GM12878 (cell line): ENCODE measurements at regions not wholly inside any gene's neighbourhood (a gene's known extent, or its start where the extent isn't known, plus 50 kb on each side); places are given as distances from the start of the nearest gene placed in this dataset.
"Not testable (repeated sequence)": the region's sequence is repeated elsewhere in the genome, so short reads cannot be mapped to it uniquely, and the experiment has no call there.

ENCODE experiments used
- ATAC-seq: fragments of 200-7000 bp; cut with Tn5 transposase; 3 replicates; pipeline ENCODE4 v1.9.1; 2020; ENCODE audit warnings: mild to moderate bottlenecking, moderate library complexity
- BruUV-seq: library from RNA; stranded (reverse); fragments of 400-500 nt; replicated peaks from 2 replicates; lab custom pipeline; 2021; lab: Mats Ljungman, UMichigan
- CTCF ChIA-PET: fragments of 300-600 bp; sonication (Branson Sonifier 250); formaldehyde crosslinking; extraction: SDS; loops from one replicate; lab custom pipeline; 2021; ENCODE audit warnings: inconsistent platforms; lab: Yijun Ruan, JAX
- POLR2A ChIA-PET: fragments of 350-600 bp; formaldehyde crosslinking; extraction: SDS; loops from one replicate; lab custom pipeline; 2021; ENCODE audit warnings: inconsistent platforms; lab: Charles Lee
- RAD21 ChIA-PET: fragments of 300-600 bp; sonication (Branson Sonifier 250); formaldehyde crosslinking; loops from one replicate; lab custom pipeline; 2023; ENCODE audit warnings: antibody characterized with exemption; ENCODE audit not compliant: unreplicated experiment; lab: Charles Lee
- SMC1A ChIA-PET: fragments of 300-600 bp; sonication (Branson Sonifier 250); formaldehyde crosslinking; loops from one replicate; lab custom pipeline; 2023; ENCODE audit not compliant: unreplicated experiment, uncharacterized antibody; lab: Charles Lee
- DNase-seq: peaks from one replicate; pipeline ENCODE4 v3.0.0-alpha.2; 2011; ENCODE audit warnings: low read depth, low spot score
- FAIRE-seq: peaks from 3 replicates; lab custom pipeline; 2011; peaks lifted over from hg19 to GRCh38; lab: Jason Lieb, UNC
- H2AFZ ChIP-seq: 2 replicates; pipeline ENCODE4 v1.6.0; 2011; ENCODE audit warnings: low read depth, low read length, control low read depth; ENCODE audit not compliant: control insufficient read depth
- H3K27ac ChIP-seq: 2 replicates; pipeline ENCODE4 v1.5.1; 2011; ENCODE audit warnings: control low read depth; ENCODE audit not compliant: control insufficient read depth, insufficient read depth
- H3K27me3 ChIP-seq, 2 experiments: replicated peaks in 1 of 2; 2 replicates each; pipeline versions ENCODE4 v1.6.0 to v1.6.1; 2011; ENCODE audit warnings: low read length in 1 of 2; ENCODE audit not compliant: control insufficient read depth in 2 of 2, insufficient read depth in 2 of 2
- H3K36me3 ChIP-seq, 2 experiments: 2 replicates each; pipeline ENCODE4 v1.5.1; 2011; ENCODE audit warnings: low read length in 1 of 2; ENCODE audit not compliant: control insufficient read depth in 2 of 2, insufficient read depth in 2 of 2
- H3K4me1 ChIP-seq: 2 replicates; pipeline ENCODE4 v1.6.1; 2011; ENCODE audit warnings: mild to moderate bottlenecking, low read length, moderate library complexity, mixed read lengths; ENCODE audit not compliant: control insufficient read depth, insufficient read depth
- H3K4me2 ChIP-seq: 2 replicates; pipeline ENCODE4 v1.6.0; 2011; ENCODE audit warnings: control low read depth; ENCODE audit not compliant: control insufficient read depth, insufficient read depth
- H3K4me3 ChIP-seq: fragments of 200-600 bp; sonication (generic); 2 replicates; pipeline ENCODE4 v1.5.1; 2016
- H3K79me2 ChIP-seq: 2 replicates; pipeline ENCODE4 v1.6.0; 2011; ENCODE audit warnings: low read length; ENCODE audit not compliant: control insufficient read depth, insufficient read depth
- H3K9ac ChIP-seq: 2 replicates; pipeline ENCODE4 v1.8.0; 2011; ENCODE audit warnings: low read length, control low read depth, mixed read lengths; ENCODE audit not compliant: control insufficient read depth, insufficient read depth
- H3K9me3 ChIP-seq: replicated peaks from 3 replicates; pipeline ENCODE4 v1.5.1; 2011; ENCODE audit warnings: mild to moderate bottlenecking, low read length; ENCODE audit not compliant: control insufficient read depth, insufficient read depth
- H4K20me1 ChIP-seq: 2 replicates; pipeline ENCODE4 v1.6.0; 2011; ENCODE audit not compliant: control insufficient read depth, insufficient read depth
- MTA2 ChIP-seq: fragments of 450-650 bp; IDR thresholded peaks from 2 replicates; pipeline ENCODE4 v1.6.1; 2016; ENCODE audit warnings: low read depth, mild to moderate bottlenecking, moderate library complexity
- WGBS: methylation state at CpG from one replicate; pipeline ENCODE4 v1.1.6; 2016; ENCODE audit warnings: low lambda C conversion rate; ENCODE audit not compliant: insufficient replicate concordance, insufficient coverage; ENCODE audit errors: missing lambda C conversion rate; 5-methylcytosine and 5-hydroxymethylcytosine counted together
- in situ Hi-C: fragments of 300-500 bp; cut with MboI; formaldehyde crosslinking; loops from 9 replicates; pipeline ENCODE4 v1.14.3; 2018; ENCODE audit warnings: mixed read lengths
- intact Hi-C: fragments of 100-400 bp; cut with micrococcal nuclease; formaldehyde crosslinking; loops from one replicate; pipeline ENCODE4 v1.14.2; 2022; ENCODE audit not compliant: unreplicated experiment
- TF ChIP-seq, protein P1 (sequence below): fragments of 450-650 bp; conservative IDR thresholded peaks from 2 replicates; pipeline ENCODE4 v1.6.1; 2017; ENCODE audit warnings: mild to moderate bottlenecking, moderate library complexity

DNA sequence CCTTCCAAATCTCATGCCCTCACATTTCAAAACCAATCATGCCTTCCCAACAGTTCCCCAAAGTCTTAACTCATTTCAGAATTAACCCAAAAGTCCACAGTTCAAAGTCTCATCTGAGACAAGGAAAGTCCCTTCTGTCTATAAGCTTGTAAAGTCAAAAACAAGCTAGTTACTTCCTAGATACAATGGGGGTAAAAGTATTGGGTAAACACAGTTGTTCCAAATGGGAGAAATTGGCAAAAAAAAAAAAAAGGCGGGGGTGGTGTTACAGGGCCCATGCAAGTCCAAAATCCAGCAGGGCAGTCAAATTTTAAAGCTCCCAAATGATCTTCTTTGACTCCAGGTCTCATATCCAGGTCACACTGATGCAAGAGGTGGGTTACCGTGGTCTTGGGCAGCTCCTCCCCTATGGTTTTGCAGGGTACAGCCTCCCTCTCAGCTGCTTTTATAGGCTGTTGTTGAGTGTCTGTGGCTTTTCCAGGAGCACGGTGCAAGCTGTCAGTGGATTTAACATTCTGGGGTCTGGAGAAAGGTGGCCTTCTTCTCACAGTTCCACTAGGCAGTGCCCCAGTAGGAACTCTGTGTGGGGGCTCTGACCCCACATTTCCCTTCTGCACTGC, 110.3 kb upstream of the MDM1 start (continued):
- TF ChIP-seq, protein P1, sequence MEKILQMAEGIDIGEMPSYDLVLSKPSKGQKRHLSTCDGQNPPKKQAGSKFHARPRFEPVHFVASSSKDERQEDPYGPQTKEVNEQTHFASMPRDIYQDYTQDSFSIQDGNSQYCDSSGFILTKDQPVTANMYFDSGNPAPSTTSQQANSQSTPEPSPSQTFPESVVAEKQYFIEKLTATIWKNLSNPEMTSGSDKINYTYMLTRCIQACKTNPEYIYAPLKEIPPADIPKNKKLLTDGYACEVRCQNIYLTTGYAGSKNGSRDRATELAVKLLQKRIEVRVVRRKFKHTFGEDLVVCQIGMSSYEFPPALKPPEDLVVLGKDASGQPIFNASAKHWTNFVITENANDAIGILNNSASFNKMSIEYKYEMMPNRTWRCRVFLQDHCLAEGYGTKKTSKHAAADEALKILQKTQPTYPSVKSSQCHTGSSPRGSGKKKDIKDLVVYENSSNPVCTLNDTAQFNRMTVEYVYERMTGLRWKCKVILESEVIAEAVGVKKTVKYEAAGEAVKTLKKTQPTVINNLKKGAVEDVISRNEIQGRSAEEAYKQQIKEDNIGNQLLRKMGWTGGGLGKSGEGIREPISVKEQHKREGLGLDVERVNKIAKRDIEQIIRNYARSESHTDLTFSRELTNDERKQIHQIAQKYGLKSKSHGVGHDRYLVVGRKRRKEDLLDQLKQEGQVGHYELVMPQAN: 0 out of 2 replicates have a peak, but pooled peaks have one; percentile 20
- TF ChIP-seq MTA2: peak; percentile 57; the same call in 1 of the 2 replicates
- TF ChIP-seq, all 136 proteins: peak for 10; not testable (repeated sequence) for 126

DNA sequence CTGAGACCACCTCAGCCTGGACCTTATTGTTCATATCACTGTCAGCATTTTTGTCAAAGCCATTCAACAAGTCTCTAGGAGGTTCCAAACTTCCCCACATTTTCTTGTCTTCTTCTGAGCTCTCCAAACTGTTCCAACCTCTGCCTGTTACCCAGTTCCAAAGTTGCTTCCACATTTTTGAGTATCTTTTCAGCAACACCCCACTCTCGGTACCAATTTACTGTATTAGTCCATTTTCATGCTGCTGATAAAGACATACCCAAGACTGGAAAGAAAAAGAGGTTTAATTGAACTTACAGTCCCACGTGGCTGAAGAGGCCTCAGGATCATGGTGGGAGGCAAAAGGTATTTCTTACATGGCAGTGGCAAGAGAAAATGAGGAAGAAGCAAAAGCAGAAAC, 111.5 kb upstream of the MDM1 start:
- H2AFZ ChIP-seq, H3K9ac ChIP-seq, H3K4me3 ChIP-seq, FAIRE-seq, H3K27me3 ChIP-seq, H4K20me1 ChIP-seq, H3K27ac ChIP-seq, H3K9me3 ChIP-seq, ATAC-seq, BruUV-seq, in situ Hi-C loops, H3K36me3 ChIP-seq, H3K4me2 ChIP-seq, H3K79me2 ChIP-seq, DNase-seq: not testable (repeated sequence)
- CTCF ChIA-PET: interaction anchor here (1.0 to 2.2 kb wide), 2 partner anchors 52 to 79 kb away, joined by 3 to 6 read pairs; no protein-coding TSS in a partner anchor
- WGBS: 46% methylated on average over 2 of the region's 2 CpGs
- H3K4me1 ChIP-seq: peaks cover 11% of the 10 kb centered on the region
- POLR2A ChIA-PET: interaction anchor here (6.8 kb wide), 1 partner anchor 70 kb away, joined by 63 read pairs; no protein-coding TSS in a partner anchor
- RAD21 ChIA-PET: interaction anchor here (1.7 to 4.4 kb wide), 4 partner anchors 37 to 365 kb away, joined by 7 to 37 read pairs (median 18); partner anchors contain the start of gene MDM2
- SMC1A ChIA-PET: interaction anchor here (2.1 to 10.7 kb wide), 5 partner anchors 7 to 95 kb away, joined by 9 to 153 read pairs (median 13); no protein-coding TSS in a partner anchor
- intact Hi-C loops: loop anchor here (5.0 kb wide), 1 partner anchor 71 kb away; no protein-coding TSS in a partner anchor
